Lung microvascular endothelial cell (primary cell): ENCODE measurements at regions not wholly inside any gene's neighbourhood (a gene's known extent, or its start where the extent isn't known, plus 50 kb on each side); places are given as distances from the start of the nearest gene placed in this dataset.
A peak's percentile ranks its signal among the peaks of the same experiment; 100 is the strongest.

Experiments used
- DNase-seq, 2 donors: peaks; one replicate each; pipeline versions ENCODE4 v3.0.0 to v3.0.0-alpha.2; 2010; ENCODE audit warnings: low read depth in 2 of 2

DNA sequence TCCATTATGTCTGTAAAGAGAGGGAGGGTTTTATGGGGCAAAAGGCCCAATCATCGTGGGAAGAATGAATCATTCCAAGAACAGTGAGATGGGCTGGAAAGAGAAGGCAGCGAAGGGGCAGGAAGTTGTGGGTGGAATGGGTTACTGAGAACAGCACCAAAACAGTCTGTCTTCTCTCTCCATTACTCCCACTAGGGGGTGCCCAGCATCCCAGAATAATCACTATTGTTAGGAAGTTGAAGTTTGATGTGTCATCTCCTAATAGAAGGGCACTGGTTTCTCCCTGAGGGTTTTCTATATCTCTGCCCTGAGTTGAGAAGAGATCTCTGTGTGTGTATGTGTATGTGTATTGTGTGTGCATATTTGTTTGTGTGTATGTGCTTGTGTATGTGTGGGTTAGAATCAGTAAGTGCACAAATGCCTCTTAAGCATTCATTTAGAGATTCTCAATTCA is 76.6 kb upstream of the MAP4K3 start:
- peak; percentile 82 to 97 for DNase-seq

DNA sequence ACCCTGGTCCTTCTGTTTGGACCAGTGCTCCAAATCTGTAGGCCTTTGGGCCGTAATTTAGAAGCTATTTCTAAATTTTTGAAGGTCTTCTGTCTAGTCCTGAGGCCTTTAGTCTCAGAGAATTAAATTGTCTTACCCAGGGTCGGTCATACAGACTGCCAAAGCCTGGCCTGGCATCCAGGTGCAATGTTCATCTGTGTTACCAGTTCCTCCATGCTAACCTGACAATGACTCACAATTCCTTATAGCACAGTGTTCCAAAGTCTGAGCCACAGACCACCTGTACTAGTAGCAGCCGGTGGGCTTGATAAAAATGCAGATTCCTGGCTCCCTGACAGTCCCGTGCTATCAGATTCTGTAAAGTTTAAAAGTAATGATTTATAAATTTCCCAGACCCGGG is 77.7 kb upstream of the MAP4K3 start:
- no peak for DNase-seq

DNA sequence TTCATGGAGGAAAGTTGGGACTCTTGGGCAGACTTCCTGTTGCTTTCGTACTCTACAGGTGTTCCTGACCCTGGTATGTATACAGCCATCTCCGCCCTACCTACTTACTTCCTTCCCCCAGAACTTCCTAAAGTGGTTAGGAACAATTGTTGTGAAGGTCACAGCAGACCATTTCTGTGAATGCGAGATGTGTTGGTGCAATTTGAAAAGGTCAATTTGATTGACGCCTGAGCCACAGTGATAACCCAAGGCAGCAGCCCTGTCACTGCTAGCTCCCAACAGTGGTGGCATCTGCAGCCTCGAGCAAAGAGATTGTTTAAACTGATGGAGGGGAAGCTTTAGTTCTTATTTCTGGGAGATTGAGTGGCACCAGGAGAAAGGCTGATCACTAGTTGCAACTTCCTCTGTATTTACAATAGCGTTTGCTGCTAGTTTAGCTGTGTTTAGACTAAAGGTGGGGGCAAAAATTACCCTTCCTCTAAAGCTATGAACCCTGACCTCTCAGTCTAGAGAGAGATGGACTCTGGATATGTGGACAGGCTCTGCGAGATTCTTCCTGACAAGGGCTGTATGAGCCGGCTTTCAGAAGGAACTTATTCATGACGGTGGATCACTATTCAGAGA is 78.3 kb upstream of the MAP4K3 start:
- peak in 1 of 2 donors; percentile 45 for DNase-seq

DNA sequence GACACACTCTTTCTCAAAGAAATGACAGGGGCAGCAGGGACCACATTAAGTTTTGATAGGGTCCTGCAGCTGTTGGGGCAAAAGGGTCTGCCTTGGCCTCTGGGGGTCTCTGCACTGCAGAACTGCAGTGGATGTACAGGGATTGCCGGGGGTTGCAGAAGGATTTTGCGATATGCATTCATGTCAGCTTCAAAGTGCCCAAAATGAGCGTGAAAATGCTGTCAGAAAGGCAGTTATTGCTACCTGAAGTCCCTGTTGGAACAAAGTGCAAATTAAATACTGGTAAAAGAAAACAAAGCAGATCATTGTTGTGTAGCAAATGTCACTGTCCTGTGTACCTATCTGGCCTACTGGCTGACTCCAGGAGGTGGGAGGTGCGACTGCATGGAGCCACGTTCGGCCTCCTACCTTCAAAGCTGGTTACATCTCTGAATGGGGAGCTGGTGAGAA is 78.8 kb upstream of the MAP4K3 start:
- DNase-seq: no peak

DNA sequence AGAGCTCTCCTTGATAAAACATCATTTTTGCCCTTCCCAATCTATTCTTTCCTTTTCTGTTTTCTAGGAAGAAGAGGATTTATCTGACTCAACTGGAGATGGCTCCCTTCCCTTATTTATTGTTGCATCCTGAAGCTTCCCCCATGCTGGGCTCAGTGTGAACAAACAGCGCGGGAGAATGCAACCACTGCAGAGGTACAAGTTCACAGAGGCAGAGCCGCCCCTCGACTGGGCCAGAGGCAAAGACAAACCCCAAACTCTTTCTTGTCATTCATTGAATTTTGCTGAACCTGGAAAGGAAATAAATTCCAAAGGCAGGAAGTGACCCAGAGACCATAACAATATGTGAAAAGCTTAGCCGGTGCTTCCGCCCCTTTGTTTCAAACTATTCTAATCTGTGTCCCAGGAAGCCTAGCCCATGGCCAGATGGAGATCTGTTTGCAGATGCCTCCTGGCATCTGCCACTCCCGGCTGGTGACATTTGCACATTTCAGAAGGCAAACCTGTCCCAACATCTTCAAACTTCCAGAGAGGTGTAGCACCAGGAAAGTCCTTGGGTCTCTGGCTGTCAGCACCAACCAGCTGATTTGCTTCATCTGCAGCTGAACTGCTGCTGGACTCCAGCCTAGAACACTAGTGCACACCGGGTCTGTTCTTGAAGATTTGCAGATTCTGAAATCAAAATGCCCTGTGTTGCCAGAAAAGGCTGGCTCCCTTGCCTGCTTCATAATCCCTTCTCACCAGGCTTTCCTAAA is 79.4 kb upstream of the MAP4K3 start:
- DNase-seq: peak; percentile 65 to 84

DNA sequence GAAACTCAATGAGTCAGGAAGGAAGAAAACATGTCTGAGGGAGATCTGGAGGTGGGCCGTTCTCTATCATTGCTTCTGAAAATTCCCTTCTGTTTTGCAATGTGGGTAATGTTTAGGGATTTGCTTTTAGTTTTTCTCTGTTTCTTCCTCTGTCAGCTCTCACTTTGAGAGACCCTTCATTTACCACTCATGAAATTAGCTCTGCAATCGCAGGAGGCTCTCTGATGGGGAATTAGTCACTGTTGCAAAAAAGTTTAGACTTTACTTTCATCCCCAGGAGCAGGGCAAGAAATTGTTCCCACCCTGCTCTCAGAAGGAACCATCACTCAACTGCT is 80.0 kb upstream of the MAP4K3 start:
- no peak for DNase-seq

DNA sequence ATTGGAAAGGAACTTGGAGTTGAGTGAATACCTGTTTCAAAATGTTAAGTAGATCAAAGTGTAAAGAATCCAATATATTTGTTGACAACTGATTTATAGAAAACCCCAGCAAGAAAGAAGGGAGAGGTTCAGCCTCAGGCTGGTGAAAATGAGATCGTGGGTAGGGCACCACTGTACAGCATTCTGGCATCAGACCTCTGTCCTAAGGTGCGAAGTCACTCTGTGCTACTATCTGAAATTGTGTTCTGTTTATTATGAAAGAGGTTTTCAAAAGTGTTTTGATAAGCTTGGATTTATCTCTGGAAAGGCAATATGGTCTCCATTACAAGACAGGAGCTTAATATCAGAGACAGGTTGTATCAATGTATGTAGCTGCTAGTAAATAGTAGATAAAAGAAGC is 80.5 kb upstream of the MAP4K3 start:
- no peak for DNase-seq

DNA sequence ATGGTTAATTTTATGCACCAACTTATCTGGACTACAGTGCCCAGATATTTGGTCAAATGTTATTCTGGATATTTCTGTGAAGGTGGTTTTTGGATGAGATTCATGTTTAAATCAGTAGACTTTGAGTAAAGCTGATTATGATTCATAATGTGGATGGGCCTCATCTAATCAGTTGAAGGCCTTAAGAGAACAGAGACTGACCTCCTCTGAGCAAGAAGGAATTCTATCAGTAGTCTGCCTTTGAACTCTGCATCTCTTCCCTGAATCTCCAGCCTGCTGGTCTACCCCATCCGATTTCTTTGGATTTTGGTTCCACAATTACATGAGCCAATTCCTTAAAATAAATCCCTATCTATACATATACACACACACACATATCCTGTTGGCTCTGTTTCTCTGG is 82.8 kb upstream of the MAP4K3 start:
- DNase-seq: no peak

DNA sequence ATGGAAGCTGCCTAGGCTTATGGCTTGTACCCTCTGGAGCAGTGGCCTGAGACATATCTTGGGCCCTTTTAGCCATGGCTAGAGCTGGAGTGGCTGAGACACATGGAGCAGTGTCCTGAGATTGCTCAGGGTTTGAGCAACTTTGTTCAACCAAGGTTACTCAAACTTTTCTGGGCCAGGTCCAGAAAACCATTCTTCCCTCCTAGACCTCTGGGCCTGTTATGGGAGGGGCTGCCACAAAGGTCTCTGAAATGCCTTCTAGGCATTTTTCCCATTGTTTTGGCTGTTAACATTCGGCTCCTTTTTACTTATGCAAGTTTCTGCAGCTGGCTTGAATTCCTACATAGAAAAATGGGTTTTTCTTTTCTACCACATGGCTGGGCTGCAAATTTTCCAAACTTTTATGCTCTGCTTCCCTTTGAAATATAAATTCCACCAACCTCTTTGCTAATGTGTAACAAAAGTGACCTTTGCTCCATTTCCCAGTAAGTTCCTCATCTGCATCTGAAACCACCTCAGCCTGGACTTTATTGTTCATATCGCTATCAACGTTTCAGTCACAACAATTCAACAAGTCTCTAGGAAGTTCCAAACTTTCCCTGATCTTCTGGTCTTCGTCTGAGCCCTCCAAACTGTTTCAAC is 84.9 kb upstream of the MAP4K3 start:
- no peak for DNase-seq

DNA sequence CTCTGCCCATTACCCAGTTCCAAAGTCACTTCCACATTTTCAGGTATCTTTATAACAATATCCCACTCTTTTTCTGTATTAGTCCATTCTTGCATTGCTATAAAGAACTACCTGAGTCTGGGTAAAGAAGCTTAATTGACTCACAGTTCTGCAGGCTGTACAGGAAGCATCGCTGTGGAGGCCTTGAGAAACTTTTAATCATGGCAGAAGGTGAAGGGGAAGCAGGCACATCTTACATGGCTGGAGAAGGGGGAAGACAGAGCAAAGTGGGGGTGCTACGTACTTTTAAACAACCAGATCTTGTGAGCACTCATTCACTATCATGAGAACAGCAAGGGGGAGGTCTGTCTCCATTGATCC is 85.4 kb upstream of the MAP4K3 start:
- no peak for DNase-seq

DNA sequence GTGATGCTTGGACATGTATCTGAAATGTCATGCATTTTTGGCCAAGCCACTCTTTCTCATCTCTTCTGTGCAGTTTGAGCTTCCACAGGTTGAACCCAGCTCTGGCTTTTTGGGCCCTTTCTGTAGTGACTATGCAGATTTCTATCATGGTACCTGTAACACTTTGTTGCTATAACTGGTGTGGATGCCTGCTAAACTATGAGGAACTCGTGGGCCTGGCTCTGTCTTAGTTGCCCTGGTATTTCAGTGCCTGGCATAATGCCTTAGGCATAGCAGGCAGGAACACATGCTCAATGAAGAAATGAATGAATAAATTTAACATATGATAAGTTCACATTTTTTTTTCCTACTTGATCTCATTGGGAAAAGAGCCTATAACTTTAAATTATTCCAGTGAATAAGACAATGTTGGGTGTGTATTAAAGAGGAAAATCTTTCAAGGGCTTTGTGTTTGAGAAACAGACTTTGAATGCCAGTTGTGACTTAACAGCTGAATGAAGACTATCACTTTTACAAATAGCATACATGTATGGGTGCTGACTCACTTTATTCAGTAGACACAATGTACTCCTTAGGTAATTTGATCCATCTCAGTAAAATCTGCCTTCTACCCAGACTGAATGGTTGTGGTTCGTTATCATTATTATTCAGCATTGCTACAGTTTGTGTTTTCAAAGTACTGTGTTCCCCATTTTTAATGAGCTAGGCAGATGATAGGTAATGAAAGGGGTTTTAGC is 86.4 kb upstream of the MAP4K3 start:
- peak in 1 of 2 donors; percentile 75 for DNase-seq

DNA sequence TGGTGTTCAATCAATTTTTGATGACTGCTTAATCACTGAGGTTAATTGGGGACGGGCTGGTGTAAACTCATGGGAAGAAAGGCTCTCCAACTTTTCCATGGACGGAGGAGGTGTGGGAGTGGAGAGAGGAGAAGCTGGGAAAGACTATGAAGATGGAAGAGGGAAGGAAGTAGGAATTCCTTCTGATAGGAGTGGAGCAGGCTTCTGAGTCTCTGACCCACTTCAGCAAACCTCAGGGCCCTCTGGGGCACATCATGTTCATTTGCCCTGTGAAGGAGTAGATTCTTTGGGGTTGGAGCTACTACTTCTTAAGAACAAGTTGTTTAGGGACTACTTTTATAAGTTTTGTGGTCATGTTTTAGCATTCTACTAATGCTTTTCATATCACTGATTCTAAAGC is 87.0 kb upstream of the MAP4K3 start:
- DNase-seq: no peak

DNA sequence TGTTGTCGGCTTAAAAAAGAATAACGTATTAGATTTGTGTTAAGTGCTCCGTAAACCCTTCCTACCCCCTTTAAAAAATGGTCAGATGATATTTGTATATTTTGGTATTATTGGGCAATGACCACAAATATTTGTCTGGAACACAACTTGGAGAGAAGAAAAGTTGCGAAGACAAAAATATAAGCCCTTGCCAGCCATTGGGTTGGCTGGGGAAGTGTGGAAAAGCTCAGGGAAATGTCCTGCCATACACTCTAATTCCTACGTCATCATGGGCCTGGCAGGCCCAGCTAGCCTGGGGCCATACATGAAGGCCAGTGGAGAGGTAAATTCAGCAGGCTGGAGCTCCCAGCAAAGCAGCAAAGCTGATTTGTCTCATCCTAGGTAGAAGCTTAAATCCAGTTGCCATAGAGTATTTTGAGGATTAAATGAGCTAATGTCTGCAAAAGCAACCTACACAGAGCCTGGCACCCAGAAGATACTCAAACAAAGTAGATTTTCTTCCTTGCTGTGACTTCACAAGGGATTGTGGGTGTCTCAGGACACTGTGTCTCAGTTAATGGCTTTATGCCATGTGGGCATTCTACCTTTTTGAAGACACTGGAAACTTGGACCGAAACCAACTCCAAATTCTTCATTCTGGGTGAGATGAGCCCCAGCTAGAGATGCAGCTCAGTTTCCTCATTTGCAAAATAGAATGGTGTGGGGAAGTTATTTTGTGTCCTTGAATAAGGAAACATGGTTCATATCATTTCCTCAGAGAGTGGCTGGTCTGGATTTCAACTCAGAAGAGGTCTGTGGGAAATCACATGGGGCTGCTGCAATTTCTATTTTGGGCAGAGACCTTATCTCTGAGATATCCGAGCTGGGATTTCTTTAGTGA is 87.9 kb upstream of the MAP4K3 start:
- DNase-seq: no peak

DNA sequence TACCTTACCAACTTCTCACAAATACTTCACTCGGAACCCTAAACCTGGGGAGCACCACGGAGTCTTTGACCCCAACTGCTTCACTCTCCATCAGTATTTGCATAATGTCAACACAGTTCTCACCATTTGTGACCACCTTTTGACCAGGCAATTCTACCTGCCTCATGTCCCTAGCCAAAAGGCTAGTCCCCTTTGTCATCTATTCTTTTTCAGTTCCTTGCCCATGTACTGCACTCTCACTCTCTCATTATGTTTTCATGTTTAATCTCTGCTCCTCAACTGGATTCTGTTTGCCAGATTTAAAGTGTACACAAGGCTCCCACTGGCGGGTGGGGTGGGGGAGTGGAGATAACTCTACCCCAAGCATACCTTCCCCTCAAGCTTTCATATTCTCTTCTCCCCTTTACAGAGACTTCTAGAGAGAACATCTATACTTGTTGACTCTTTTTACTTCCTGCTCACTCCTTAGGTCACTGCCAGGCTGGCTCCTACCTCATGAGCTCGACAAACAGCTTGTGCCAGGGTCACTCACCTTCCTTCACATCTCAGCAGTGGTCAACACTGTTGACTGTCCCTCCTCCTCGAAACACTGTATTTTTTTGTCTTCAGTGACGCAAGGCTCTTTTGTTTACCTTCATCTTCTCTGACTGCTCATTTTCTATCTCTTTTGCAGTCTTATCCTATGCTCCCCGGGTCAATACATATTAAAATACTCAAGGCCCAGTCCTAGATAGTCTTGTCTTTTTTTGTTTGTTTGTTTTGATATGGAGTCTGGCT is 88.7 kb upstream of the MAP4K3 start:
- DNase-seq: no peak

DNA sequence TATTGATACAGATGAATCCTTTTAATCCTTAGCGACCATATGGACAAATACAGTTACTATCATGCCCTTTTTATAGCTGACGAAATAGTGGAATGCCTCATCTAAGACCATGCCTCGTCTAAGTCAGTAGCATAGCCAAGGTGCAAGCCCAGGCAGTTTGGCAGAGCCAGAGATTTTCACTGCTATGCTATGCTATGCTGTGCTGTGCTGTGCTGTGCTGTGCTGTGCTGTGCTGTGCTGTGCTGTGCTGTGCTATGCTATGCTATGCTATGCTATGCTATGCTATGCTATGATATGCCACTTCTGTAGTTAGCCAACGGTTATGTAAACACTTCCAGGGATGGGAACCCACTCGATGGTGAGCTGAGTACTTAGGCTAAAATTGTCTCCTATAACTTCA is 91.6 kb upstream of the MAP4K3 start:
- no peak for DNase-seq

DNA sequence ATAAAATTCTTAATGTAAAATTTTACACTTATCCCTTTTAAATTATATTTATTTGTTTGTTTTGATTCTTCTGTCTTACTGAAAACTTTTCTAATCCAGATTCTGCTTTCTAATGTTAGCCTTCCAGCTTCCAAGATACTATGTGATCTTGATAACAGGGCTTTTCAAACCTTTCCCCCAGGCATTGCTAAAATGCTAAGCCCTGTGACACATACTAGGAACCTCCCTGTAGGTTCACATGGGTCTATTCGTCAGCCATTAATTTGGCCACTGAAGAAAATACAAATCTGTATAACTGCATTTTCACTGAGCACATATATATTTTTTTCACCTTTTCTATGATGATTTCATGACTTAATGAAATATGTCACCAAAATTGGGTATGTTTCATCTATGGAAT is 92.8 kb upstream of the MAP4K3 start:
- DNase-seq: no peak

DNA sequence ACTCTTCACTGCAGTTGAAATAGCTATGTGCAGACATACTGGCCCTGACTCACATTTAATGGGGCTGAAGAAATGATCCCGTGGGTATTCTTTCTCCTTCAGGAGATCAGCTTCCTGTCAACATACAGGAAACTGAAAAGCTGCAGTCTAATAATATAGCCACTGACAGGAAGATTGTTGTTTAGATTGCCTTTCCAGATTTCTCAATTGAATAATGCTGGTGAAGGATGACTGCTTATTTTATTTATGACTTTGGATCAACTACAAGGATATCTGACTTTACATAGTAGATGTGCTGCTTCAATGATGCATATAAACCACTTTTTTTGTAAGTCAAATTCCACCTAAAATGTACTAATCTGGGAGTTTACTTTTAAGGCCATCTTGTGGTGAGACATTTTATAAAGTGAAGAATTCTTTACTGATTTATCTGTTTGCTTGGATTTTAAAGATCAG is 93.4 kb upstream of the MAP4K3 start:
- DNase-seq: peak in 1 of 2 donors; percentile 90

DNA sequence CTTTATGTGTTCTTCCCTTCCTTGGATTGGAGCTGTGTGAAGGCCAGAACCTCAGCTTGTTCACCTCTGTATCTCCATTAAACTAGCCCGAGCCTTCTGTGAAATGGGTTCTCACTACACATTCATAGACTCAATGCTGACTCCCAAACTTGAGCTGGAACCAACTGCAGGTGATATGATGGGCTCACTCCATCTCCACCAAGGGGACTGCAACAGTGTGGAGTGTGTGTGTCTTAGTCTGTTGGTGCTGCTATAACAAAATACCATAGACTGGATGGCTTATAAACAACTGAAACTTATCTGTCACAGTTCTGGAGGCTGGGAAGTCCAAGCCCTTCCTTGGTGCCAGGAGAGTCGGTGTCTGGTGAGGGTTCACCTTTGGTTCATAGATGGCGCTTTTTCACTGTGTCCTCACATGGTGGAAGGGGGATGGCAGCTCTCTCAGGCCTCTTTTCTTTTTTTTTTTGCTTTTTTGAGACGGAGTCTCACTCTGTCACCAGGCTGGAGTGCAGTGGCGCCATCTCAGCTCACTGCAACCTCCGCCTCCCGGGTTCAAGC is 94.2 kb upstream of the MAP4K3 start:
- DNase-seq: no peak

DNA sequence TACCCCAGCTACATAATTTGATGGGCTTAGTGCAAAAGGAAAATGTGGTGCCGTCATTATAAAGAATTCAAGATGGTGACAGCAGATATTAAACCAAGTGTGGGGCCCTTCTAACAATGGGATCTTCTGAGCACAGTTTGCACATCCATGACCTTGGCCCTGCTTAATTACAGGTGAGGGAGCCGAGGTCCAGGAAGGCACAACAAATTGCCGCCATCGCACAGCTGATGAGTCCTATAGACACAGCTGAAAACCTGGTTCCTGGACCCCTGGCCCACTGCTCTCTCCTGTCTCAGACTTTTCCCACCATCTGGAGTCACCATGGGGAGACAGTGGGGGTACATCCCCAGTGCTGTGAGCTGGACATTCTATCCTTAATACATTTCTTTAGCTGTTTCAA is 95.8 kb upstream of the MAP4K3 start:
- DNase-seq: no peak

DNA sequence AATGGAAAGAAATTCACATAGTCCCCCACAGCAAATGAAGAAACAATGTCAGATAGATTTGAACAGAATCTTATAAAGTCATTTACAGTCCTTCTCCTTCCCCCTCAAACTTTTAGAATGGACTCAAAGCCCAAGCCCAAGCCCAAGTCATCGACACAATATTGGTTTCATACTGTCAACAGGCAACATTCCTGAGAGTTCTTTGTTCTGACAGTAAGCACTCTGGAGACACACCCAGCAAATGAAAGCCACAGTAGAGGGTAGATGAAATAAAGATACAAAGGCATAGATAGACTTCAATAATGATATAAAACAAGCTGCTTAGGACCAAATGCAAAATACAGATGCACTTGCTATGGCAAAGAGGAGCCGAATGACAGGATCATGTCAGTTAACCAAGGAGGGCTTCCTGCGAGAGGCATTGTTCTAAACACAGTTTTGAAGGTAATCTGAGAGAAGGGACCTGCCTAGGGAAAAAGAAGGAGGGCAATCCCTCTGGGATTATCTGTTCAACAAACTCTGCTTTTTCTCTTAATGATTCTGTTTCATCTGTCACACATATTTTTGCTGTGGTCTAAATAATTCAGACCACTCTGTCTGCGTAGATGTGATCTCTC is 97.1 kb upstream of the MAP4K3 start:
- no peak for DNase-seq
